Caco-2 (cell line): ENCODE measurements at regions not wholly inside any gene's neighbourhood (a gene's known extent, or its start where the extent isn't known, plus 50 kb on each side); places are given as distances from the start of the nearest gene placed in this dataset.

Source experiments
- BruUV-seq: library from RNA; stranded (reverse); fragments of 400-500 nt; replicated peaks from 2 replicates; lab custom pipeline; 2021; lab: Mats Ljungman, UMichigan
- CTCF ChIA-PET: fragments of 300-600 bp; sonication (Branson Sonifier 250); formaldehyde crosslinking; loops from one replicate; lab custom pipeline; 2022; ENCODE audit warnings: antibody characterized with exemption; lab: Charles Lee
- POLR2A ChIA-PET: fragments of 300-600 bp; sonication (Branson Sonifier 250); formaldehyde crosslinking; loops from one replicate; lab custom pipeline; 2022; ENCODE audit warnings: antibody characterized with exemption; lab: Charles Lee
- DNase-seq, 2 experiments: peaks; one replicate each; pipeline versions ENCODE4 v3.0.0 to v3.0.0-alpha.2; 2020 to 2022
- H3K27me3 ChIP-seq: replicated peaks from 2 replicates; pipeline ENCODE4 v1.6.0; 2011; ENCODE audit warnings: low read length; ENCODE audit not compliant: control insufficient read depth, insufficient read depth
- H3K36me3 ChIP-seq: 2 replicates; pipeline ENCODE4 v1.5.1; 2011; ENCODE audit warnings: low read length; ENCODE audit not compliant: control insufficient read depth, insufficient read depth
- H3K4me1 ChIP-seq: fragments of 250-450 bp; sonication (Bioruptor Pico); 2 replicates; pipeline ENCODE4 v1.5.1; 2020; ENCODE audit warnings: mild to moderate bottlenecking
- H3K4me3 ChIP-seq: 2 replicates; pipeline ENCODE4 v1.5.1; 2011; ENCODE audit warnings: low read depth, mild to moderate bottlenecking, control low read depth, low read length
- H3K9me3 ChIP-seq: fragments of 250-450 bp; sonication (Bioruptor Pico); 2 replicates; pipeline ENCODE4 v1.5.1; 2020; ENCODE audit warnings: mild to moderate bottlenecking, moderate library complexity
- H3K27ac Mint-ChIP-seq: one replicate; pipeline ENCODE4 v1.8.0; 2022; ENCODE audit warnings: mixed read lengths; ENCODE audit not compliant: unreplicated experiment
- H3K27me3 Mint-ChIP-seq: one replicate; pipeline ENCODE4 v1.8.0; 2022; ENCODE audit warnings: mixed read lengths; ENCODE audit not compliant: insufficient read depth, unreplicated experiment
- H3K36me3 Mint-ChIP-seq: one replicate; pipeline ENCODE4 v1.8.0; 2022; ENCODE audit warnings: mild to moderate bottlenecking, mixed read lengths; ENCODE audit not compliant: insufficient read depth, unreplicated experiment
- H3K4me1 Mint-ChIP-seq: one replicate; pipeline ENCODE4 v1.8.0; 2022; ENCODE audit warnings: low read depth, mixed read lengths; ENCODE audit not compliant: unreplicated experiment
- H3K4me3 Mint-ChIP-seq: one replicate; pipeline ENCODE4 v1.8.0; 2022; ENCODE audit warnings: mild to moderate bottlenecking, moderate library complexity, mixed read lengths; ENCODE audit not compliant: unreplicated experiment
- H3K9me3 Mint-ChIP-seq: one replicate; pipeline ENCODE4 v1.8.0; 2022; ENCODE audit warnings: mixed read lengths; ENCODE audit not compliant: unreplicated experiment
- intact Hi-C: fragments of 100-400 bp; cut with micrococcal nuclease; formaldehyde crosslinking; loops from one replicate; pipeline ENCODE4 v1.10.0; 2022; ENCODE audit not compliant: unreplicated experiment
- TF ChIP-seq, protein P1 (sequence below), 2 experiments: fragments of 200-600 bp in 1 of 2; IDR thresholded peaks; 1 replicate in 1 of 2; 2 replicates in 1 of 2; pipeline versions ENCODE4 v1.5.1 to v1.8.0; 2011 to 2022; ENCODE audit warnings: antibody characterized with exemption in 1 of 2, control low read depth in 1 of 2, inconsistent platforms in 1 of 2, low read depth in 1 of 2, low read length in 1 of 2, mild to moderate bottlenecking in 1 of 2, moderate library complexity in 1 of 2; ENCODE audit not compliant: insufficient read depth in 1 of 2, severe bottlenecking in 1 of 2, unreplicated experiment in 1 of 2

DNA sequence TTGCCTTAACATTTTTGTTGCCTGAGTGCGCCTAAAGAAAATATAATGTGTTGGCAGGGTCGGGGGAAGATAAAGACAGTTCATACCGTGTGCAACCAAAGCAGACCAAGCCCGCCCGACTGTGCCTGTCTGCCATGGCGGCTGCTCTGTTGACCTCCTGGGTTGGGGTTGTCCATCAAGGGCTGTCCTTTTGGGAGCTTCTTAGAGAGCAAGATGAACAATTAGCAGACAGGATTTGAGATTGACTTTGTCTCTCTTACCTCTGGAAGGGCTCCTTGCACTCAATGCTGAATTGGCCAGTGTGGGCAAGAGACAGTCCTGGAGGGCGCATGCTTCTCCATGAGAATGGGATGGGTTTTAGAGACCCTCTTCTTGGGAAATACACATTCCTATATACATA is 319.6 kb downstream of the GLRX3 start:
- H3K4me3 Mint-ChIP-seq: no peak overlapping the region
- H3K36me3 Mint-ChIP-seq: no peaks in the 10 kb centered on the region
- BruUV-seq: no TSS peak
- ChIA-PET POLR2A (no interaction called here), CTCF (no interaction called here)
- H3K4me1 ChIP-seq: no peaks in the 10 kb centered on the region
- TF ChIP-seq, protein P1, sequence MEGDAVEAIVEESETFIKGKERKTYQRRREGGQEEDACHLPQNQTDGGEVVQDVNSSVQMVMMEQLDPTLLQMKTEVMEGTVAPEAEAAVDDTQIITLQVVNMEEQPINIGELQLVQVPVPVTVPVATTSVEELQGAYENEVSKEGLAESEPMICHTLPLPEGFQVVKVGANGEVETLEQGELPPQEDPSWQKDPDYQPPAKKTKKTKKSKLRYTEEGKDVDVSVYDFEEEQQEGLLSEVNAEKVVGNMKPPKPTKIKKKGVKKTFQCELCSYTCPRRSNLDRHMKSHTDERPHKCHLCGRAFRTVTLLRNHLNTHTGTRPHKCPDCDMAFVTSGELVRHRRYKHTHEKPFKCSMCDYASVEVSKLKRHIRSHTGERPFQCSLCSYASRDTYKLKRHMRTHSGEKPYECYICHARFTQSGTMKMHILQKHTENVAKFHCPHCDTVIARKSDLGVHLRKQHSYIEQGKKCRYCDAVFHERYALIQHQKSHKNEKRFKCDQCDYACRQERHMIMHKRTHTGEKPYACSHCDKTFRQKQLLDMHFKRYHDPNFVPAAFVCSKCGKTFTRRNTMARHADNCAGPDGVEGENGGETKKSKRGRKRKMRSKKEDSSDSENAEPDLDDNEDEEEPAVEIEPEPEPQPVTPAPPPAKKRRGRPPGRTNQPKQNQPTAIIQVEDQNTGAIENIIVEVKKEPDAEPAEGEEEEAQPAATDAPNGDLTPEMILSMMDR (IDR thresholded peaks at IDR 0.05; ENCODE audit: insufficient read depth in 1 of 2, low read depth in 1 of 2, low read length in 1 of 2, severe bottlenecking in 1 of 2, unreplicated experiment in 1 of 2): no peak
- H3K4me3 ChIP-seq: no peak overlapping the region
- peaks cover 13% of the 10 kb centered on the region for H3K9me3 Mint-ChIP-seq
- no peak for DNase-seq
- no peaks in the 10 kb centered on the region for H3K9me3 ChIP-seq
- no peaks in the 10 kb centered on the region for H3K27me3 ChIP-seq
- no peaks in the 10 kb centered on the region for H3K36me3 ChIP-seq
- no peaks in the 10 kb centered on the region for H3K4me1 Mint-ChIP-seq
- H3K27ac Mint-ChIP-seq: no peak overlapping the region
- intact Hi-C loops: no loop called here
- H3K27me3 Mint-ChIP-seq: peaks cover 10% of the 10 kb centered on the region

DNA sequence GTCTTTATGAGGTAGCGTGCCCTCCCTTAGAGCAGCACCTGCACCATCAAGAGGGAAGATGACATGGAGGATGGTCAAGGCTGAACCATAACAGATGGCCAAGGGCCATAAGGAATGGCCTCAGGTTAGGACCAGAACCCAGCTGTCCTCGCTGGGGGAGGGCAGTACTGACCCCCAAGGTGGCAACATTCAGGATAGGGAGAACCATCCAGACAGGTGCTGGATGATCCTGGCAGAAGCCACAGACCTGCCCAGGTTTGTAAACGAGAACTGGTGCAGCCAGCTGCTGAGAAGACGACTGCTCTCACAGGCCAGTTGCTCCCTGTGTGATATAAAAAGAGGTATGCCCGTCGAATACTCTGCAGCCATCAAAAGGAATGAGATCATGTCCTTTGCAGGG is 320.4 kb downstream of the GLRX3 start:
- Mint-ChIP-seq H3K27me3 (peaks cover 10% of the 10 kb centered on the region), H3K4me1 (no peaks in the 10 kb centered on the region), H3K9me3 (peaks cover 13% of the 10 kb centered on the region), H3K4me3 (no peak overlapping the region), H3K36me3 (no peaks in the 10 kb centered on the region), H3K27ac (no peak overlapping the region)
- intact Hi-C loops: no loop called here
- ChIA-PET CTCF (no interaction called here), POLR2A (no interaction called here)
- DNase-seq: no peak
- no peak overlapping the region for H3K4me3 ChIP-seq
- BruUV-seq: no TSS peak
- H3K36me3 ChIP-seq: no peaks in the 10 kb centered on the region
- no peaks in the 10 kb centered on the region for H3K27me3 ChIP-seq
- TF ChIP-seq, protein P1 (IDR thresholded peaks at IDR 0.05; ENCODE audit: insufficient read depth in 1 of 2, low read depth in 1 of 2, low read length in 1 of 2, severe bottlenecking in 1 of 2, unreplicated experiment in 1 of 2): no peak
- H3K4me1 ChIP-seq: no peaks in the 10 kb centered on the region
- no peaks in the 10 kb centered on the region for H3K9me3 ChIP-seq

DNA sequence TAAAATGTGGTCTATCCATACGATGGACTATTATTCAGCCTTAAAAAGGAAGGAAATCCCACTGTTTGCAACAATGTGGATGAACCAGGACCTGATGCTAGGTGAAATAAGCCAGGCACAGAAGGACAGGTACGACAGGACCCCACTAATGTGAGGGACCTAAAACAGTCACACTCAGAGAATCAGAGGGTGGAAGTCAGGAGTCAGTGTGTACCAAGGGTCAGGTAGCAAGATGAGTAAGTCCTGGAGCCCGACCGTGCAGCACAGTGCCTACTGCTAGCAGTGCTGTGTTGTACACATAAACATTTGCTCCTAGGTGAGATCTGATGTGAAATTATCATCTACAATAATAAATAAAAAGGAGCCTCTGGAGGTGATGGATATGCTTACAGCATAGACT is 322.3 kb downstream of the GLRX3 start:
- ChIA-PET CTCF (no interaction called here), POLR2A (no interaction called here)
- no TSS peak for BruUV-seq
- no peak for DNase-seq
- H3K27me3 Mint-ChIP-seq: peaks cover 10% of the 10 kb centered on the region
- no peaks in the 10 kb centered on the region for H3K27me3 ChIP-seq
- H3K9me3 ChIP-seq: no peaks in the 10 kb centered on the region
- intact Hi-C loops: no loop called here
- no peaks in the 10 kb centered on the region for H3K4me1 ChIP-seq
- H3K36me3 ChIP-seq: no peaks in the 10 kb centered on the region
- H3K36me3 Mint-ChIP-seq: no peaks in the 10 kb centered on the region
- H3K27ac Mint-ChIP-seq: no peak overlapping the region
- no peak overlapping the region for H3K4me3 Mint-ChIP-seq
- H3K9me3 Mint-ChIP-seq: peaks cover 13% of the 10 kb centered on the region
- H3K4me1 Mint-ChIP-seq: no peaks in the 10 kb centered on the region
- H3K4me3 ChIP-seq: no peak overlapping the region
- TF ChIP-seq, protein P1 (IDR thresholded peaks at IDR 0.05; ENCODE audit: insufficient read depth in 1 of 2, low read depth in 1 of 2, low read length in 1 of 2, severe bottlenecking in 1 of 2, unreplicated experiment in 1 of 2): no peak
